Esophagus squamous epithelium (tissue), 4 donors: ENCODE measurements at regions not wholly inside any gene's neighbourhood (a gene's known extent, or its start where the extent isn't known, plus 50 kb on each side); places are given as distances from the start of the nearest gene placed in this dataset.

Experiments
- POLR2A ChIP-seq, 4 donors: fragments of 450-650 bp; IDR thresholded peaks; one replicate each; pipeline ENCODE4 v1.6.1; 2017; ENCODE audit warnings: antibody characterized with exemption in 4 of 4, mild to moderate bottlenecking in 4 of 4, moderate library complexity in 3 of 4
- TF ChIP-seq, protein P1 (sequence below), 6 experiments: fragments of 450-650 bp in 4 of 6; fragments of 200-600 bp in 2 of 6; sonication (generic) in 2 of 6; IDR thresholded peaks; one replicate each; pipeline ENCODE4 v1.5.1; 2016 to 2019; ENCODE audit warnings: antibody characterized with exemption in 6 of 6, mild to moderate bottlenecking in 4 of 6, moderate library complexity in 4 of 6

GRCh38 chr5:2581418-2581817, 170.1 kb downstream of the IRX2 start:
- TF ChIP-seq, protein P1, sequence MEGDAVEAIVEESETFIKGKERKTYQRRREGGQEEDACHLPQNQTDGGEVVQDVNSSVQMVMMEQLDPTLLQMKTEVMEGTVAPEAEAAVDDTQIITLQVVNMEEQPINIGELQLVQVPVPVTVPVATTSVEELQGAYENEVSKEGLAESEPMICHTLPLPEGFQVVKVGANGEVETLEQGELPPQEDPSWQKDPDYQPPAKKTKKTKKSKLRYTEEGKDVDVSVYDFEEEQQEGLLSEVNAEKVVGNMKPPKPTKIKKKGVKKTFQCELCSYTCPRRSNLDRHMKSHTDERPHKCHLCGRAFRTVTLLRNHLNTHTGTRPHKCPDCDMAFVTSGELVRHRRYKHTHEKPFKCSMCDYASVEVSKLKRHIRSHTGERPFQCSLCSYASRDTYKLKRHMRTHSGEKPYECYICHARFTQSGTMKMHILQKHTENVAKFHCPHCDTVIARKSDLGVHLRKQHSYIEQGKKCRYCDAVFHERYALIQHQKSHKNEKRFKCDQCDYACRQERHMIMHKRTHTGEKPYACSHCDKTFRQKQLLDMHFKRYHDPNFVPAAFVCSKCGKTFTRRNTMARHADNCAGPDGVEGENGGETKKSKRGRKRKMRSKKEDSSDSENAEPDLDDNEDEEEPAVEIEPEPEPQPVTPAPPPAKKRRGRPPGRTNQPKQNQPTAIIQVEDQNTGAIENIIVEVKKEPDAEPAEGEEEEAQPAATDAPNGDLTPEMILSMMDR (IDR thresholded peaks at IDR 0.05) = no peak
- TF ChIP-seq POLR2A (IDR thresholded peaks at IDR 0.05) = no peak
